ENCODE measurements at regions not wholly inside any gene's neighbourhood (a gene's known extent, or its start where the extent isn't known, plus 50 kb on each side); places are given as distances from the start of the nearest gene placed in this dataset.
A peak's percentile ranks its signal among the peaks of the same experiment; 100 is the strongest.

DNA sequence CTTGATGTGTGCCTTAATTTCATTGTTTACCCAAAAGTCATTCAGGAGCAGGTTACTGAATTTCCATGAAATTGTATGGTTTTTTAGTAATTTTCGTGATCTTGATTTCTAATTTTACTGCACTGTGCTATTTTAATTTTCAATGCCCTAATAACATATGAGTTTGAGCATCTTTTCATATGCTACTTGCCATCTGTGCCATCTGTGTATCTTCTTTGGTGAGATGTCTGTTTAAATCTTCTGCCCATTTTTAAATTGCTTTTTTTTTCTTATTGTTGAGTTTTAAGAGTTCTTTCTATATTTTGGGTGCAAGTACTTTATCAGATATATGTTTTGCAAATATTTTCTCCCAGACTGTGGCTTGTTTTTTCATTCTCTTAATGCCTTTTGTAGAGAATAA is 165.9 kb downstream of the ST6GAL2 start:
- no peak for DNase-seq

DNA sequence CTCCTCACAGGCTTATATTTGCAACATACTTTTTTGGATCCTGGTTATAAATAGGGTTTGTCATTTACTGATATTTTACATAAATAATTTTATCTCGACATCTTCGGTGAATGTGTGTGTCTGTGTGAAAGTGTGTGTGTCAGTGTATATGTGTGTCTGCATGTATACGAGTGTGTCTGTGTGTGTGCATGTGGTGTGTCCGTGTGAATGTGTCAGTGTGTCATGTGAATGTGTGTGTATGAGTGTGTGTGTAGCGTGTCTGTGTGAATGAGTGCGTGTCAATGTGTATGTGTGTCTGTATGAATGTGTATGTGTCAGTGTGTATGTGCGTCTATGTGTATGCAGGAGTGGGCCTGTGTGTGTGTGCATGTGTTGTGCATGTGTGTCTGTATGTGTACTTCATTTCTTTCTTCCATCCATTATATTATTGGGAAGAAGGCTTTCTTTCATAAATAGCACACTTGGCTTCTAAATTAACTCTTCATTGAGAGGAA is 161.6 kb downstream of the ST6GAL2 start:
- no peak for DNase-seq

DNA sequence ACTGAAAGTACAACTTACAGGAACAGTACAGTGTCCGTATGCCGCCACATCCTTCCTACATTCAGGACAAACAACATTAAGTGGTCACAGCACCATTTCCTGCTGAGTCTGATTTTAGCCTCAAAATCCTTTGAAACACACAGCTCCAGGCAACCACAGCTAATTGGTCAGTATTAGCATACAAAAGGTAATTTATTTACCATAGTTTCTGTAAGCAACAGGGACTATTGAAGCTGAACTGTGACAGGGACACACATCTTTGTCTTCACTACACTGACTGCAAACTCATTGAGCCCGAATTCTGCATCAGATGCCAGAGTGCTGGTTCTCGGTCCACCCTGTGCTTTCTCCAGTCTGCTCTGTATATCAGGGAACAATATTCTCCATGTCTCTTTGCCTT is 151.8 kb downstream of the ST6GAL2 start:
- no peak for DNase-seq

DNA sequence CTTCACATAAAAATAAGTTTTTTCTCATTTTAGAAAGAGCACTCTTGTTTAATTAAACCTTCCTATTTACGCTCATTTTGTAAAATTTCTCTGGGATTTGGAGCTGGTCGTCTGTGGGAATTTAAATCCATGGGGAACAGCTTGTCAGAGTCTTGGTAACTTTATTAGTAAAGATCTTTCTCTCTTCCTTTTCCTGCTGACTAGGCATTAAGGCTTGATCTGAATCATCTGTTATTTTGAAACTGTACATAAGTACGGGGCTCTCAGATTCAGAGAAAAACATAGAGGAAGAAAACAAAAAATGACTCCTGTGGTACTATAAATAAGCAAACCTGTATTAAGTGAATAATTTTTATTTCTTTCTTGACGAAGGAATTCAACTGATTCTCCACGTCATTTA is 150.2 kb downstream of the ST6GAL2 start:
- DNase-seq, result no peak

DNA sequence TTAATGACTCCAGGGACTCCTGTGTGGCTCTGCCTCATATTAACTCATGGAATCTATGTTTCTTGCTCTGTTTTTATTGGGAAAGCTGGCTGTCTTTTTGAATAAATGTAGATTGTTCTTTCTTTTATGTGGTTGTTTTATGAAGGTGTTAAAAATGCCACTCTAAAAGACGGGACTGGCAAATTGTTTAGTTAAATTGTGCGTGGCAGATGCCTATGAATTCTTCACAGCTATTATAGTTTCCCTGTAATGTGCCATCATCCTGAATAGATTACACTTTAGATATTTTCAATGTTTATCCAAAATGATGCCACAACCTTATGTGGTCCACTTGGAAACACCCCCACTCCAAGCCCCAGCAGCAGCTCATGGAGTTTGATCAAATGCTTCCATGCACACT is 149.7 kb downstream of the ST6GAL2 start:
- DNase-seq, result no peak

DNA sequence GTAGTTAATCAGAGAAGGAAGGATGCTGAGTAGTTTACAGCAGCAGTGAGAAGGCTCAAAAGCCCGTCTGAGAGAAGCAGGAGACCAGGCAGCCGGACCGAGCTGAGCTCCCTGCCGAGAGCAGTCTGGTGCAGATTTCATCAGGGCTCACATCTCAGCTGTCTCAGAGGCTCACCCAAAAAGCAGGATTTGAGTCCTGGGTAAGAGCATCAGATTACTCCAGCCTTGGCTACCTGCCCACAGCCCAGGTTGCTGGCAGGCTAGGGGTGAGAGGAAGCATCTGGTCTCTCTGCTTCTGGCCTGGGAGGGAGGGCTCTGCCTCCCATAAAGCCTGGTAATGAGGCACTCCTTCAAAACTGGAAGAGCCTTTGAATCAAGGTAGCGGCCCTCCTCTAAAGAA is 140.5 kb downstream of the ST6GAL2 start:
- DNase-seq, result peak; percentile 10

DNA sequence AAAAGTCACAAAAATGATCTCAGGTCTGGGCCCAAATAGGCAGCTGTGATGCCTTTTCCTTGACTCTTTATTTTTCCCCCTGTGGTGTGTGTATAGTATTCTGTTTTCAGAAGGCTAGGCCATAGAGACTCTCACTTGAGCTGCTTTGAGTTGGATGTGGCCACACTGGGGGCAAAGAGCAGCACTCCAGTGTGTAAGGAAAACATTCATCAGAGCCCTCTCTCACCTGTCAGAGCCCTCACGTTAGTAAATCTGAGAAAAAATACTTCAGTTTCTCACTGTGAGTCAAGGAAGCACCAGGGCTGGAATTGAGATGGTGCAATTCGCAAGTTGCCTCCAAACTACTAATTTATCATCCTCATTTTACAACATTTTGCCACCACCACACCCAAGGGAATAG is 136.1 kb downstream of the ST6GAL2 start:
- no peak for DNase-seq
